ENCODE measurements at regions not wholly inside any gene's neighbourhood (a gene's known extent, or its start where the extent isn't known, plus 50 kb on each side); places are given as distances from the start of the nearest gene placed in this dataset.

GRCh38 chr6:4470698-4471210, 305.4 kb upstream of the CDYL start:
- H3K9me3 Mint-ChIP-seq: peaks cover 5 to 8% of the 10 kb centered on the region in 2 donors
- peaks cover 0 to 7% of the 10 kb centered on the region in 2 donors for H3K27me3 Mint-ChIP-seq (ENCODE audit: low read depth in 2 of 2)
- TF ChIP-seq CTCF (IDR thresholded peaks at IDR 0.05): no peak
- H3K9me3 ChIP-seq (ENCODE audit: control insufficient read depth, insufficient read depth, low read length): peaks cover 6% of the 10 kb centered on the region
- intact Hi-C loops (cut with micrococcal nuclease): no loop called here
- ATAC-seq: no peak
- no peaks in the 10 kb centered on the region for H3K27me3 ChIP-seq (ENCODE audit: control insufficient read depth, insufficient read depth, low read length)
- H3K27ac ChIP-seq (ENCODE audit: low read length): no peak overlapping the region
- no peaks in the 10 kb centered on the region for H3K4me1 ChIP-seq (ENCODE audit: control insufficient read depth, insufficient read depth, low read length)
- no peak for DNase-seq
- H3K4me3 Mint-ChIP-seq: no peak overlapping the region
- no peak overlapping the region for H3K27ac Mint-ChIP-seq
- WGBS (ENCODE audit: insufficient coverage): 94% methylated on average over 7 of the region's 7 CpGs
- peaks cover 10% of the 10 kb centered on the region for H3K36me3 Mint-ChIP-seq
- H3K4me1 Mint-ChIP-seq: no peaks in the 10 kb centered on the region
- no peaks in the 10 kb centered on the region for H3K36me3 ChIP-seq (ENCODE audit: control insufficient read depth, insufficient read depth, low read length)
- H3K4me3 ChIP-seq (ENCODE audit: low read length): no peak overlapping the region

GRCh38 chr6:4466769-4467480, 309.3 kb upstream of the CDYL start:
- no peak for DNase-seq
- no peak for TF ChIP-seq CTCF (IDR thresholded peaks at IDR 0.05)

GRCh38 chr6:4466261-4466660, 309.9 kb upstream of the CDYL start:
- H3K9me3 Mint-ChIP-seq: peaks cover 3 to 5% of the 10 kb centered on the region in 2 donors
- H3K4me1 Mint-ChIP-seq: no peaks in the 10 kb centered on the region
- peaks cover 0 to 10% of the 10 kb centered on the region in 2 donors for H3K27me3 Mint-ChIP-seq (ENCODE audit: low read depth in 2 of 2)
- ATAC-seq: no peak
- Histone ChIP-seq H3K9me3 (ENCODE audit: control insufficient read depth, insufficient read depth, low read length) (no peaks in the 10 kb centered on the region), H3K4me3 (ENCODE audit: low read length) (no peak overlapping the region), H3K36me3 (ENCODE audit: control insufficient read depth, insufficient read depth, low read length) (no peaks in the 10 kb centered on the region), H3K27me3 (ENCODE audit: control insufficient read depth, insufficient read depth, low read length) (no peaks in the 10 kb centered on the region), H3K4me1 (ENCODE audit: control insufficient read depth, insufficient read depth, low read length) (no peaks in the 10 kb centered on the region), H3K27ac (ENCODE audit: low read length) (no peak overlapping the region)
- 37% methylated on average over 7 of the region's 7 CpGs for WGBS (ENCODE audit: insufficient coverage)
- intact Hi-C loops (cut with micrococcal nuclease): loop anchor here (2.0 kb wide), 1 partner anchor 471 kb away; no protein-coding TSS in a partner anchor
- H3K36me3 Mint-ChIP-seq: peaks cover 1% of the 10 kb centered on the region
- DNase-seq: no peak
- TF ChIP-seq CTCF (IDR thresholded peaks at IDR 0.05): no peak
- H3K4me3 Mint-ChIP-seq: no peak overlapping the region
- no peak overlapping the region for H3K27ac Mint-ChIP-seq

More at GRCh38 chr6:4466769-4467480, 309.3 kb upstream of the CDYL start:
- no peak overlapping the region for H3K27ac ChIP-seq (ENCODE audit: low read length)
- H3K4me3 ChIP-seq (ENCODE audit: low read length): no peak overlapping the region
- intact Hi-C loops (cut with micrococcal nuclease): loop anchor here (2.0 kb wide), 1 partner anchor 470 kb away; no protein-coding TSS in a partner anchor
- no peaks in the 10 kb centered on the region for H3K27me3 ChIP-seq (ENCODE audit: control insufficient read depth, insufficient read depth, low read length)
- H3K36me3 ChIP-seq (ENCODE audit: control insufficient read depth, insufficient read depth, low read length): no peaks in the 10 kb centered on the region
- H3K9me3 Mint-ChIP-seq: peaks cover 5 to 8% of the 10 kb centered on the region in 2 donors
- ATAC-seq: no peak
- peaks cover 0 to 10% of the 10 kb centered on the region in 2 donors for H3K27me3 Mint-ChIP-seq (ENCODE audit: low read depth in 2 of 2)
- peaks cover 8% of the 10 kb centered on the region for H3K36me3 Mint-ChIP-seq
- H3K27ac Mint-ChIP-seq: no peak overlapping the region
- H3K9me3 ChIP-seq (ENCODE audit: control insufficient read depth, insufficient read depth, low read length): peaks cover 3% of the 10 kb centered on the region
- H3K4me1 ChIP-seq (ENCODE audit: control insufficient read depth, insufficient read depth, low read length): no peaks in the 10 kb centered on the region
- 80% methylated on average over 9 of the region's 9 CpGs for WGBS (ENCODE audit: insufficient coverage)
- no peaks in the 10 kb centered on the region for H3K4me1 Mint-ChIP-seq
- no peak overlapping the region for H3K4me3 Mint-ChIP-seq
